C4-2B (cell line): ENCODE measurements at regions not wholly inside any gene's neighbourhood (a gene's known extent, or its start where the extent isn't known, plus 50 kb on each side); places are given as distances from the start of the nearest gene placed in this dataset.

Experiments used
- H3K27ac ChIP-seq: fragments of 450-650 bp; 2 replicates; pipeline ENCODE4 v1.5.1; 2017
- ZFX ChIP-seq: fragments of 450-650 bp; IDR thresholded peaks from 2 replicates; pipeline ENCODE4 v1.6.1; 2017
- TF ChIP-seq, protein P1 (sequence below): fragments of 450-650 bp; conservative IDR thresholded peaks from 2 replicates; pipeline ENCODE4 v1.5.1; 2017; ENCODE audit warnings: mild to moderate bottlenecking

DNA sequence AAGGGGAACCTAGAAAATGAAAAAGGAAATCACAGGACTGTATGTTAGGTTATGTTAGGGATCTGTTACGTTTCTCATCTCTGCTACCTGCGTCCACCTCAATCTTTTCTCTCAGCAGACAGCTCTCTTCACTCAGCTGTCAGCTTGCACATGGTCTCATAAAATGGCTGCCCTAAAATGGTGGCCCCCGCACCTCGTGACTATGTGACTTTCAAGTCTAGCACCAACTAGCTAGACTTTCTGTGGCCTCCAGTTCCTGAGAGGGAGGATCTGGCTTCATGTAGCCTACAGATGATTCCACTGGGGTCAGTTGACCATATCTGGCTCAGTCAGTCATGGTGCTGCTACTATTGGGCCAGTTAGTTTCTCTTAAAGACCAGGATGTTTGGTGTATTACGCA lies 147.2 kb upstream of the SLC1A4 start:
- TF ChIP-seq, protein P1, sequence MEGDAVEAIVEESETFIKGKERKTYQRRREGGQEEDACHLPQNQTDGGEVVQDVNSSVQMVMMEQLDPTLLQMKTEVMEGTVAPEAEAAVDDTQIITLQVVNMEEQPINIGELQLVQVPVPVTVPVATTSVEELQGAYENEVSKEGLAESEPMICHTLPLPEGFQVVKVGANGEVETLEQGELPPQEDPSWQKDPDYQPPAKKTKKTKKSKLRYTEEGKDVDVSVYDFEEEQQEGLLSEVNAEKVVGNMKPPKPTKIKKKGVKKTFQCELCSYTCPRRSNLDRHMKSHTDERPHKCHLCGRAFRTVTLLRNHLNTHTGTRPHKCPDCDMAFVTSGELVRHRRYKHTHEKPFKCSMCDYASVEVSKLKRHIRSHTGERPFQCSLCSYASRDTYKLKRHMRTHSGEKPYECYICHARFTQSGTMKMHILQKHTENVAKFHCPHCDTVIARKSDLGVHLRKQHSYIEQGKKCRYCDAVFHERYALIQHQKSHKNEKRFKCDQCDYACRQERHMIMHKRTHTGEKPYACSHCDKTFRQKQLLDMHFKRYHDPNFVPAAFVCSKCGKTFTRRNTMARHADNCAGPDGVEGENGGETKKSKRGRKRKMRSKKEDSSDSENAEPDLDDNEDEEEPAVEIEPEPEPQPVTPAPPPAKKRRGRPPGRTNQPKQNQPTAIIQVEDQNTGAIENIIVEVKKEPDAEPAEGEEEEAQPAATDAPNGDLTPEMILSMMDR: no peak
- TF ChIP-seq ZFX: no peak
- no peak overlapping the region for H3K27ac ChIP-seq

DNA sequence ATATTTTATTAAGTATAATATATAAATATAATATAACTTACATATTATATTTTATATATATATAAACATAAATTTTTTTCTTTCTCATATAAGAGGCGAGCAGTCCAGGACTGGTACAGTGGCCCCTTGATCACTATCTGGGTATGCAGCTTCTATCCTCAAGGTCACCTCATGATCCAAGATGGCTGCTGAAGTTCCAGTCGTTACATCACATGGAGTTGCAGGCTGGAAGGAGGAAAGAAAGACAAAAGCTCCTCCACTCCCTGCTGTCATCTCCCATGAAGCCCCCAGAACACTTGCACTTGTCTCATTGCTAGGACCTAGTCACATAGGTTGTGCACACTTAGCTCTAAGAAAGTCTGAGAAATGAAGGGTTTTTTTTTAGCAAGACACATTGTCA lies 145.1 kb upstream of the SLC1A4 start:
- no peak overlapping the region for H3K27ac ChIP-seq
- no peak for TF ChIP-seq ZFX
- TF ChIP-seq, protein P1: no peak

DNA sequence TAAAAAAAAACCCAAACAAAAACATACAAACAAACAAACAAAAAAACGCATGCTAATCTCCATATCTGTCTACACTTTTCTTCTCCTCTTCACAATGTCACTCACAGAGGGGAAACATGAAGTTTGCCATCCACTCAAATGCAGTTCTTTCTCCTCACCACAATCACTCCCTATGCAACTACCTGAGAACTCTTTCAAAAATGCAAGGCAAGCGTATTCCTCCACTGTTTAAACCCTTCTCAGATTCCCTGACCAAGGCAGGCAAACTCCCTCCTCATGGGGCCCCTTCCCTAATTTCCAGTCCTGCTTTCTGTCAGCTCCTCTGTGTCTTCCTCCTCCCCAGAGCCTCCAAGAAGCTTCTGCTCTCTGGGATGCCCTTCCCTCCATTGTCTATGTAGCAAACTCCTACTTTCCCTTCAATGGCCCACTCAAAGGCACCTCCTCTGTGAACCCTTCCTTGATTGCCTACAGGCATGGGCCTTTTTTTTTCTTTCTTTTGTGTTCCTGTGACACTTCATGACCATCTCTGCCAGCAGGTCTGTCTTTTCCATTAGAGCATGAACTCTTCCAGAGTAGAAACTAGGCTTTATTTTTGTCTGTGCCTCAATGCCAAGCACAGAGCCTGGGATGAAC lies 143.8 kb upstream of the SLC1A4 start:
- no peak overlapping the region for H3K27ac ChIP-seq
- TF ChIP-seq, protein P1: no peak
- no peak for TF ChIP-seq ZFX

DNA sequence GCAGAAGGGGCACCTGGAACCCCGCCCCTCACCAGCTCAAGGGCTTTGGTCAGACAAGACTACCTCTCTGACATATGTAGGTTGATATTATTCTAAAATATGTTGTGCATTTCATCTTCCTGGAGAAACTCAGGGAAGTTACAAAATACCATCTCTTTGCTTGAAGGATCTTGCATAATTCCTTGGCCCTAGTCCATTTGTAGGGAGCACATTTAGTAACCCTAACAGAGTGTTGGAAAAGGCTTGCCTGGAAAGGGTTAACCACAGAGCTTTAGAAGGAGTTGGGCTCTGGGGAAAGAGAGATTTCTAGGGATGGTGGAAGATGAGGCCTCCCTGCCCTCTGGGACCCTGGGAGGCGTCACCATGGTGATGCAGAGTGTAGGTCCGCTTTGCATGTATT lies 143.0 kb upstream of the SLC1A4 start:
- TF ChIP-seq, protein P1: no peak
- no peak for TF ChIP-seq ZFX
- H3K27ac ChIP-seq: no peak overlapping the region

DNA sequence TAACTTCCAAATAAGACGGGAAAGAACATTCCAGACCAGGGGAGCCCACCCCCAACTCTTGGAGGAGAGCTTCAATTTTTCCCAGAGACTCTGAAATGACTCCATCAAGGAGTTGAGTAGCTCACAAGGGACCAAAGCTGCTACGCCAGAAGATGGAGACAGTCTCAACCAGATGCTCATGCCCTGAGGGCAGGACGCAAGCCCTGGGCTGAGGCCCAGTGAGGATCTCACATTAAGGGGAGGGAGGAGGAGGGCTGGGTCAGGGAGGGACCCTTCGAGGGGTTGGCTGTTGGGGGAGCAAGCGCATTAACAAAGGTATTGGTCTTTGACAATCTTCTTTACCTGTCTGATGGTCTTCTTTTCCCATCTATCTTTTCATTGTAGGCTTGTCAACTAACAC lies 141.3 kb upstream of the SLC1A4 start:
- H3K27ac ChIP-seq: no peak overlapping the region
- no peak for TF ChIP-seq ZFX
- TF ChIP-seq, protein P1: no peak

DNA sequence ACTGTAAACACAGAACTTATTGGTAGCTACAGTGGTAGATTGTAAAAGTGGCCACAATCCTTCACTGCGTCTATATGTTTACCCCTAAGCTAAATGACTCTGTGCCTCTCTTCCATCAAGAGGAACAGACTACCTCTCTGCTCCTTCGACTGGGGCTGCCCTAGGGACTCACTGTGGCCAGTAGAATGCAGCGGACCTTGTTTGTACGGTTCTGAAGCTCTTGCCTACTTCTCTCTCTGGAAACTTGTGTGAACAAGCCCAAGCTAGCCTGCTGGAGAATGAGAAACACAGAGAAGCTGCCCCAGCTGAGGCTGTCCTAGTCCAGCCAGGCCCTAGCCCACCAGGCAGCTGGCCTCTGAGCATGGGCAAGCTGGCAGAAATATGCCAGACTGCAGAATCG lies 140.8 kb upstream of the SLC1A4 start:
- TF ChIP-seq, protein P1: no peak
- TF ChIP-seq ZFX: no peak
- no peak overlapping the region for H3K27ac ChIP-seq

DNA sequence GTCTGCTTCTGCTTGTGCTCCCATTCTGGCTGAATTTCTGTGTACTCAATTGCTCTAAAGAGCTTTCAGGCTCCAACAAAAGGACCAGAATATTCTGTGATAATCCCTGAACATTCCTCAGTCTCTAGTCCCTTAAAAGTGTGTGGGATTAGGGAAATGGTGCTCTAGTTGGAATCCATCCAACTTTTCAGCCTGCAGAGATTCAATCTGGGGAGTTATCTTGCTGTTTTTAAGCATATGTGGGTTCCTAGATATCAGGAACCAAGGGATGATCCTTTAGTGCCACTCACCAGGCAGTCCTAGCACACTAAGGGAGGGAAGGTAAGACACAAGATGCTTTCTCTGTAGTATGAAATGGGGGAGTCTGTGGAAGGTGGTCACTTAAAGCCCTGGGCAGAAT lies 140.3 kb upstream of the SLC1A4 start:
- H3K27ac ChIP-seq: no peak overlapping the region
- TF ChIP-seq ZFX: no peak
- TF ChIP-seq, protein P1: no peak
